Breast epithelium (tissue), 3 donors: ENCODE measurements at regions not wholly inside any gene's neighbourhood (a gene's known extent, or its start where the extent isn't known, plus 50 kb on each side); places are given as distances from the start of the nearest gene placed in this dataset.

Experiments used
- CTCF ChIP-seq, 3 donors: fragments of 450-650 bp; IDR thresholded peaks; one replicate each; pipeline ENCODE4 v1.5.1; 2016 to 2017; ENCODE audit warnings: antibody characterized with exemption in 3 of 3, mild to moderate bottlenecking in 3 of 3, moderate library complexity in 3 of 3
- POLR2A ChIP-seq: fragments of 450-650 bp; IDR thresholded peaks from one replicate; pipeline ENCODE4 v1.6.1; 2016; ENCODE audit warnings: antibody characterized with exemption, mild to moderate bottlenecking, moderate library complexity
- POLR2AphosphoS5 ChIP-seq, 3 donors: sonication (generic); formaldehyde crosslinking; IDR thresholded peaks; one replicate each; pipeline ENCODE4 v1.6.1; 2017; ENCODE audit warnings: antibody characterized with exemption in 3 of 3

- TF ChIP-seq CTCF (IDR thresholded peaks at IDR 0.05) (no peak), POLR2A (no peak), POLR2AphosphoS5 (IDR thresholded peaks at IDR 0.05) (no peak)
Observed at GRCh38 chr10:125550362-125550761, 132.6 kb downstream of the TEX36 start.
